ENCODE measurements at regions not wholly inside any gene's neighbourhood (a gene's known extent, or its start where the extent isn't known, plus 50 kb on each side); places are given as distances from the start of the nearest gene placed in this dataset.
"Not testable (repeated sequence)": the region's sequence is repeated elsewhere in the genome, so short reads cannot be mapped to it uniquely, and the experiment has no call there.

DNA sequence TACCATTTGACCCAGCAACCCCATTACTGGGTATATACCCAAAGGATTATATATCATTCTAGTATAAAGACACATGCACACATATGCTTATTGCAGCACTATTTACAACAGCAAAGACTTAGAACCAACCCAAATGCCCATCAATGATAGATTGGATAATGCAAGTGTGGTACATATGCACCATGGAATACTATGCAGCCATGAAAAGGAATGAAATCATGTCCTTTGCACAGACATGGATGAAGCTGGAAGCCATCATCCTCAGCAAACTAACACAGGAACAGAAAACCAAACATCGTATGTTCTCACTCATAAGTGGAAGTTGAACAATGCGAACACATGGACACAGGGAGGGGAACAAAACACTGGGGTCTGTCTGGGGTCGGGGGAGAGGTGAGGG is 50.6 kb upstream of the GPR39 start:
- H3K79me2 ChIP-seq (ENCODE audit: control insufficient read depth, insufficient read depth, low read length); POLR2A ChIA-PET; H3K27me3 ChIP-seq (ENCODE audit: control insufficient read depth in 2 of 2, insufficient read depth in 2 of 2, low read length in 2 of 2); H3K4me2 ChIP-seq (ENCODE audit: insufficient read depth, low read length); H3K27ac ChIP-seq (ENCODE audit: extremely low read depth, low read depth, low read length); BruUV-seq (replicated peaks); H4K20me1 ChIP-seq (replicated peaks; ENCODE audit: control insufficient read depth, insufficient read depth, low read length); H3K9me3 ChIP-seq (replicated peaks; ENCODE audit: control insufficient read depth, insufficient read depth, low read depth, low read length); FAIRE-seq; ATAC-seq; in situ Hi-C loops (cut with MboI); H2AFZ ChIP-seq (ENCODE audit: low read depth, low read length); intact Hi-C loops (cut with micrococcal nuclease); H3K4me3 ChIP-seq; H3K4me1 ChIP-seq (replicated peaks in 1 of 2; ENCODE audit: control insufficient read depth in 2 of 2, insufficient read depth in 2 of 2, low read length in 2 of 2); H3K9me1 ChIP-seq (ENCODE audit: control insufficient read depth, insufficient read depth, low read length); H3K9ac ChIP-seq (ENCODE audit: insufficient read depth in 1 of 2, low read depth in 2 of 2, low read length in 2 of 2); H3K36me3 ChIP-seq (ENCODE audit: control insufficient read depth, insufficient read depth, low read length); DNase-seq (ENCODE audit: extremely low read depth in 1 of 4, low spot score in 3 of 4); CTCF ChIA-PET (ENCODE audit: low intra/inter-chr PET ratio): not testable (repeated sequence)
- 0% methylated on average over 2 of the region's 3 CpGs for WGBS (ENCODE audit: insufficient coverage, low coverage, missing lambda C conversion rate)
- TF ChIP-seq ZNF146 (CRISPR knock-in tag; IDR thresholded peaks at IDR 0.05; ENCODE audit: unreplicated experiment) = peak; percentile 79

DNA sequence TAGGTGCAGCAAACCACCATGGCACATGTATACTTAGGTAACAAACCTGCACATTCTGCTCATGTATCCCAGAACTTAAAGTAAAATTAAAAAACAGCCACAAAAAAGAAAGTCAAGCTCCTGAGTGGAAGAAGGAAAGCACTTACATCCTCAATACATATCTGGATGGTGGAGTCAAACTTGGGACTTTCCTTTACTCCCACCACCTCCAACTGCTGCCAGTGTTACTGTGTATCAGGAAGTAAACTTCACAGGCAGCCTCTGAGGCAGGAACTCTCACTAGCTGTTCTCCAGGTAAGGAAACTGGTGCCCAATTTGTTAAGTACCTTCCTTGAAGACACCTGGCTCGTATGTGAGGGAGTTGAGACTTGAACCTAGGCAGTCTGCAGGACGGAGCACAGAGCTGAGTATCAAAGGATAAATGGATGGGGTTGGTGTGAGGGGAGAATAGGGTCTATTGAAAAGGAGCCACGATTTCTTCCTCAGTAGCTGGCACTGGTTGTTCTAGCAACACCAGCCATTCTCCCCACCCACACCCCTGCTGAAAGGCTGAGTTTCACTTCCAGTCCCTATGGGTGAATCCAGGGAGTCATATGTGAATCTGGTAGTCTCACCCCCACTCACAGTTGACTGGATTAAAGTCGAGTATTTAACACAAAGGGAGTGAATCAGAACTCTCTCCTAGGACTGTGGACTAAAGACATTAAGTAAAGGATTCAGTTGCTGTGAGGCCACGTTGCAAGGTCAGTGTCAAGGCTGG is 50.0 kb upstream of the GPR39 start:
- ChIA-PET POLR2A (no interaction called here), CTCF (ENCODE audit: low intra/inter-chr PET ratio) (no interaction called here)
- no peaks in the 10 kb centered on the region for H3K9me1 ChIP-seq (ENCODE audit: control insufficient read depth, insufficient read depth, low read length)
- no peak overlapping the region for H3K4me2 ChIP-seq (ENCODE audit: insufficient read depth, low read length)
- no TSS peak for BruUV-seq (replicated peaks)
- no peaks in the 10 kb centered on the region for H3K36me3 ChIP-seq (ENCODE audit: control insufficient read depth, insufficient read depth, low read length)
- no peaks in the 10 kb centered on the region for H4K20me1 ChIP-seq (replicated peaks; ENCODE audit: control insufficient read depth, insufficient read depth, low read length)
- intact Hi-C loops (cut with micrococcal nuclease) = no loop called here
- no peaks in the 10 kb centered on the region for H3K79me2 ChIP-seq (ENCODE audit: control insufficient read depth, insufficient read depth, low read length)
- FAIRE-seq (no peak), ATAC-seq (no peak), DNase-seq (ENCODE audit: extremely low read depth in 1 of 4, low spot score in 3 of 4) (no peak)
- H3K4me1 ChIP-seq (replicated peaks in 1 of 2; ENCODE audit: control insufficient read depth in 2 of 2, insufficient read depth in 2 of 2, low read length in 2 of 2) = no peaks in the 10 kb centered on the region
- H3K9ac ChIP-seq (ENCODE audit: insufficient read depth in 1 of 2, low read depth in 2 of 2, low read length in 2 of 2) = no peak overlapping the region
- no peak overlapping the region for H3K27ac ChIP-seq (ENCODE audit: extremely low read depth, low read depth, low read length)
- no peak overlapping the region for H2AFZ ChIP-seq (ENCODE audit: low read depth, low read length)
- H3K4me3 ChIP-seq = no peak overlapping the region
- no peaks in the 10 kb centered on the region for H3K9me3 ChIP-seq (replicated peaks; ENCODE audit: control insufficient read depth, insufficient read depth, low read depth, low read length)
- H3K27me3 ChIP-seq (ENCODE audit: control insufficient read depth in 2 of 2, insufficient read depth in 2 of 2, low read length in 2 of 2) = no peaks in the 10 kb centered on the region
- 0% methylated on average over 5 of the region's 5 CpGs for WGBS (ENCODE audit: insufficient coverage, low coverage, missing lambda C conversion rate)
- in situ Hi-C loops (cut with MboI) = no loop called here
- TF ChIP-seq TRIM28 (IDR thresholded peaks at IDR 0.05) = no peak
- TF ChIP-seq, protein P1, sequence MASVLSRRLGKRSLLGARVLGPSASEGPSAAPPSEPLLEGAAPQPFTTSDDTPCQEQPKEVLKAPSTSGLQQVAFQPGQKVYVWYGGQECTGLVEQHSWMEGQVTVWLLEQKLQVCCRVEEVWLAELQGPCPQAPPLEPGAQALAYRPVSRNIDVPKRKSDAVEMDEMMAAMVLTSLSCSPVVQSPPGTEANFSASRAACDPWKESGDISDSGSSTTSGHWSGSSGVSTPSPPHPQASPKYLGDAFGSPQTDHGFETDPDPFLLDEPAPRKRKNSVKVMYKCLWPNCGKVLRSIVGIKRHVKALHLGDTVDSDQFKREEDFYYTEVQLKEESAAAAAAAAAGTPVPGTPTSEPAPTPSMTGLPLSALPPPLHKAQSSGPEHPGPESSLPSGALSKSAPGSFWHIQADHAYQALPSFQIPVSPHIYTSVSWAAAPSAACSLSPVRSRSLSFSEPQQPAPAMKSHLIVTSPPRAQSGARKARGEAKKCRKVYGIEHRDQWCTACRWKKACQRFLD (CRISPR knock-in tag; IDR thresholded peaks at IDR 0.05) = no peak
- TF ChIP-seq, protein P2, sequence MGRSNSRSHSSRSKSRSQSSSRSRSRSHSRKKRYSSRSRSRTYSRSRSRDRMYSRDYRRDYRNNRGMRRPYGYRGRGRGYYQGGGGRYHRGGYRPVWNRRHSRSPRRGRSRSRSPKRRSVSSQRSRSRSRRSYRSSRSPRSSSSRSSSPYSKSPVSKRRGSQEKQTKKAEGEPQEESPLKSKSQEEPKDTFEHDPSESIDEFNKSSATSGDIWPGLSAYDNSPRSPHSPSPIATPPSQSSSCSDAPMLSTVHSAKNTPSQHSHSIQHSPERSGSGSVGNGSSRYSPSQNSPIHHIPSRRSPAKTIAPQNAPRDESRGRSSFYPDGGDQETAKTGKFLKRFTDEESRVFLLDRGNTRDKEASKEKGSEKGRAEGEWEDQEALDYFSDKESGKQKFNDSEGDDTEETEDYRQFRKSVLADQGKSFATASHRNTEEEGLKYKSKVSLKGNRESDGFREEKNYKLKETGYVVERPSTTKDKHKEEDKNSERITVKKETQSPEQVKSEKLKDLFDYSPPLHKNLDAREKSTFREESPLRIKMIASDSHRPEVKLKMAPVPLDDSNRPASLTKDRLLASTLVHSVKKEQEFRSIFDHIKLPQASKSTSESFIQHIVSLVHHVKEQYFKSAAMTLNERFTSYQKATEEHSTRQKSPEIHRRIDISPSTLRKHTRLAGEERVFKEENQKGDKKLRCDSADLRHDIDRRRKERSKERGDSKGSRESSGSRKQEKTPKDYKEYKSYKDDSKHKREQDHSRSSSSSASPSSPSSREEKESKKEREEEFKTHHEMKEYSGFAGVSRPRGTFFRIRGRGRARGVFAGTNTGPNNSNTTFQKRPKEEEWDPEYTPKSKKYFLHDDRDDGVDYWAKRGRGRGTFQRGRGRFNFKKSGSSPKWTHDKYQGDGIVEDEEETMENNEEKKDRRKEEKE (IDR thresholded peaks at IDR 0.05; ENCODE audit: borderline replicate concordance in 1 of 2, control insufficient read depth in 1 of 2, low read depth in 2 of 2, low read length in 1 of 2) = no peak
- TF ChIP-seq TGIF2 (CRISPR knock-in tag; IDR thresholded peaks at IDR 0.05) = no peak
- TF ChIP-seq POLR3G (IDR thresholded peaks at IDR 0.05; ENCODE audit: extremely low read depth, insufficient read length, insufficient replicate concordance) = no peak
- no peak for TF ChIP-seq GTF2F1 (IDR thresholded peaks at IDR 0.05; ENCODE audit: low read depth, low read length)
- TF ChIP-seq, protein P3, sequence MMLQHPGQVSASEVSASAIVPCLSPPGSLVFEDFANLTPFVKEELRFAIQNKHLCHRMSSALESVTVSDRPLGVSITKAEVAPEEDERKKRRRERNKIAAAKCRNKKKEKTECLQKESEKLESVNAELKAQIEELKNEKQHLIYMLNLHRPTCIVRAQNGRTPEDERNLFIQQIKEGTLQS (IDR thresholded peaks at IDR 0.05) = no peak
- TF ChIP-seq, protein P3 (CRISPR knock-in tag; conservative IDR thresholded peaks at IDR 0.05) = no peak
- TF ChIP-seq ZNF184 (CRISPR knock-in tag; IDR thresholded peaks at IDR 0.05) = no peak
